ENCODE measurements at regions not wholly inside any gene's neighbourhood (a gene's known extent, or its start where the extent isn't known, plus 50 kb on each side); places are given as distances from the start of the nearest gene placed in this dataset.

GRCh38 chr3:84439476-84439875, 519.3 kb upstream of the CADM2 start:
- no peak overlapping the region for H3K27ac ChIP-seq (replicated peaks in 1 of 4)
- WGBS: 92% methylated on average over 1 of the region's 1 CpG

GRCh38 chr3:84440291-84440690, 518.5 kb upstream of the CADM2 start:
- no peaks in the 10 kb centered on the region for H3K36me3 ChIP-seq
- intact Hi-C loops (cut with DNase I): no loop called here
- no peaks in the 10 kb centered on the region for H3K4me1 ChIP-seq
- no peaks in the 10 kb centered on the region for H3K9me3 ChIP-seq
- H3K4me3 ChIP-seq: no peak overlapping the region
- 82% methylated on average over 11 of the region's 11 CpGs for WGBS
- DNase-seq (ENCODE audit: extremely low spot score): no peak
- TF ChIP-seq CTCF (IDR thresholded peaks at IDR 0.05): no peak
- no peak for TF ChIP-seq EP300 (IDR thresholded peaks at IDR 0.05)
- TF ChIP-seq POLR2AphosphoS5 (IDR thresholded peaks at IDR 0.05): no peak
- TF ChIP-seq POLR2A (IDR thresholded peaks at IDR 0.05; ENCODE audit: low read depth): no peak
- no peak overlapping the region for H3K27ac ChIP-seq (replicated peaks in 1 of 4)
- no peaks in the 10 kb centered on the region for H3K27me3 ChIP-seq

More at GRCh38 chr3:84439476-84439875, 519.3 kb upstream of the CADM2 start:
- no peaks in the 10 kb centered on the region for H3K4me1 ChIP-seq
- intact Hi-C loops (cut with DNase I): no loop called here
- no peak overlapping the region for H3K4me3 ChIP-seq
- no peaks in the 10 kb centered on the region for H3K9me3 ChIP-seq
- TF ChIP-seq POLR2AphosphoS5 (IDR thresholded peaks at IDR 0.05) (no peak), EP300 (IDR thresholded peaks at IDR 0.05) (no peak), CTCF (IDR thresholded peaks at IDR 0.05) (no peak), POLR2A (IDR thresholded peaks at IDR 0.05; ENCODE audit: low read depth) (no peak)
- no peaks in the 10 kb centered on the region for H3K27me3 ChIP-seq
- no peaks in the 10 kb centered on the region for H3K36me3 ChIP-seq
- no peak for DNase-seq (ENCODE audit: extremely low spot score)

GRCh38 chr3:84442533-84442932, 516.3 kb upstream of the CADM2 start:
- Histone ChIP-seq H3K27me3 (no peaks in the 10 kb centered on the region), H3K4me1 (no peaks in the 10 kb centered on the region), H3K4me3 (no peak overlapping the region), H3K36me3 (no peaks in the 10 kb centered on the region), H3K27ac (replicated peaks in 1 of 4) (no peak overlapping the region), H3K9me3 (no peaks in the 10 kb centered on the region)
- DNase-seq (ENCODE audit: extremely low spot score): no peak
- TF ChIP-seq EP300 (IDR thresholded peaks at IDR 0.05): no peak
- no peak for TF ChIP-seq CTCF (IDR thresholded peaks at IDR 0.05)
- no peak for TF ChIP-seq POLR2AphosphoS5 (IDR thresholded peaks at IDR 0.05)
- TF ChIP-seq POLR2A (IDR thresholded peaks at IDR 0.05; ENCODE audit: low read depth): no peak
- WGBS: 74% methylated on average over 2 of the region's 2 CpGs
- intact Hi-C loops (cut with DNase I): no loop called here

GRCh38 chr3:84444726-84445521, 513.9 kb upstream of the CADM2 start:
- TF ChIP-seq CTCF (IDR thresholded peaks at IDR 0.05) (no peak), POLR2A (IDR thresholded peaks at IDR 0.05; ENCODE audit: low read depth) (no peak), EP300 (IDR thresholded peaks at IDR 0.05) (no peak), POLR2AphosphoS5 (IDR thresholded peaks at IDR 0.05) (no peak)
- H3K27me3 ChIP-seq: no peaks in the 10 kb centered on the region
- WGBS: 68% methylated on average over 6 of the region's 6 CpGs
- no peaks in the 10 kb centered on the region for H3K36me3 ChIP-seq
- no peaks in the 10 kb centered on the region for H3K9me3 ChIP-seq
- no peak overlapping the region for H3K27ac ChIP-seq (replicated peaks in 1 of 4)
- intact Hi-C loops (cut with DNase I): no loop called here
- no peak overlapping the region for H3K4me3 ChIP-seq
- DNase-seq (ENCODE audit: extremely low spot score): no peak
- H3K4me1 ChIP-seq: no peaks in the 10 kb centered on the region

- TF ChIP-seq CTCF (IDR thresholded peaks at IDR 0.05) (no peak), POLR2AphosphoS5 (IDR thresholded peaks at IDR 0.05) (no peak), POLR2A (IDR thresholded peaks at IDR 0.05; ENCODE audit: low read depth) (no peak), EP300 (IDR thresholded peaks at IDR 0.05) (no peak)
- H3K27ac ChIP-seq (replicated peaks in 1 of 4): no peak overlapping the region
- no peaks in the 10 kb centered on the region for H3K4me1 ChIP-seq
- H3K27me3 ChIP-seq: no peaks in the 10 kb centered on the region
- no peak for DNase-seq (ENCODE audit: extremely low spot score)
- WGBS: 91% methylated on average over 8 of the region's 8 CpGs
- H3K36me3 ChIP-seq: no peaks in the 10 kb centered on the region
- H3K9me3 ChIP-seq: no peaks in the 10 kb centered on the region
- intact Hi-C loops (cut with DNase I): no loop called here
- H3K4me3 ChIP-seq: no peak overlapping the region
These were observed 471.5 kb upstream of the CADM2 start for GRCh38 chr3:84487296-84487695.

Measured in esophagus muscularis mucosa (tissue), 4 donors.